NCI-H1694 (cell line): ENCODE measurements at regions not wholly inside any gene's neighbourhood (a gene's known extent, or its start where the extent isn't known, plus 50 kb on each side); places are given as distances from the start of the nearest gene placed in this dataset.
"Not testable (repeated sequence)": the region's sequence is repeated elsewhere in the genome, so short reads cannot be mapped to it uniquely, and the experiment has no call there.

Experiments
- DNase-seq: peaks from one replicate; lab custom pipeline; 2025; lab: John Stamatoyannopoulos, UW

- DNase-seq = no peak
These were observed 102.5 kb upstream of the SOX2 start for GRCh38 chr3:181609030-181609767.

GRCh38 chr3:181604267-181604666, 107.5 kb upstream of the SOX2 start:
- DNase-seq = no peak

GRCh38 chr3:181596126-181596525, 115.6 kb upstream of the SOX2 start:
- DNase-seq = no peak

GRCh38 chr3:181590939-181591338, 120.8 kb upstream of the SOX2 start:
- DNase-seq = not testable (repeated sequence)

GRCh38 chr3:181582619-181583018, 129.1 kb upstream of the SOX2 start:
- DNase-seq = no peak

GRCh38 chr3:181581656-181582055, 130.1 kb upstream of the SOX2 start:
- DNase-seq = no peak

GRCh38 chr3:181578743-181579142, 133.0 kb upstream of the SOX2 start:
- DNase-seq = no peak

- no peak for DNase-seq
These were observed 139.3 kb upstream of the SOX2 start for GRCh38 chr3:181572432-181572831.

- DNase-seq = no peak
These were observed 141.3 kb upstream of the SOX2 start for GRCh38 chr3:181570472-181570871.

GRCh38 chr3:181569356-181569940, 142.3 kb upstream of the SOX2 start:
- DNase-seq = no peak

- no peak for DNase-seq
These were observed 143.0 kb upstream of the SOX2 start for GRCh38 chr3:181568693-181569092.

GRCh38 chr3:181568248-181568647, 143.5 kb upstream of the SOX2 start:
- DNase-seq = no peak

GRCh38 chr3:181567311-181568075, 144.2 kb upstream of the SOX2 start:
- DNase-seq = no peak

GRCh38 chr3:181565416-181565815, 146.3 kb upstream of the SOX2 start:
- DNase-seq = no peak

GRCh38 chr3:181564222-181564621, 147.5 kb upstream of the SOX2 start:
- DNase-seq = no peak

GRCh38 chr3:181561139-181562031, 150.3 kb upstream of the SOX2 start:
- no peak for DNase-seq

GRCh38 chr3:181558870-181559269, 152.9 kb upstream of the SOX2 start:
- no peak for DNase-seq

- DNase-seq = peak; percentile 56
These were observed 156.0 kb upstream of the SOX2 start for GRCh38 chr3:181555681-181556080.

- no peak for DNase-seq
These were observed 157.4 kb upstream of the SOX2 start for GRCh38 chr3:181554233-181554765.

GRCh38 chr3:181549266-181549665, 162.5 kb upstream of the SOX2 start:
- DNase-seq = no peak

- no peak for DNase-seq
These were observed 170.3 kb upstream of the SOX2 start for GRCh38 chr3:181541414-181541813.

- DNase-seq = no peak
These were observed 176.9 kb upstream of the SOX2 start for GRCh38 chr3:181534781-181535221.
